ENCODE measurements at regions not wholly inside any gene's neighbourhood (a gene's known extent, or its start where the extent isn't known, plus 50 kb on each side); places are given as distances from the start of the nearest gene placed in this dataset.

DNA sequence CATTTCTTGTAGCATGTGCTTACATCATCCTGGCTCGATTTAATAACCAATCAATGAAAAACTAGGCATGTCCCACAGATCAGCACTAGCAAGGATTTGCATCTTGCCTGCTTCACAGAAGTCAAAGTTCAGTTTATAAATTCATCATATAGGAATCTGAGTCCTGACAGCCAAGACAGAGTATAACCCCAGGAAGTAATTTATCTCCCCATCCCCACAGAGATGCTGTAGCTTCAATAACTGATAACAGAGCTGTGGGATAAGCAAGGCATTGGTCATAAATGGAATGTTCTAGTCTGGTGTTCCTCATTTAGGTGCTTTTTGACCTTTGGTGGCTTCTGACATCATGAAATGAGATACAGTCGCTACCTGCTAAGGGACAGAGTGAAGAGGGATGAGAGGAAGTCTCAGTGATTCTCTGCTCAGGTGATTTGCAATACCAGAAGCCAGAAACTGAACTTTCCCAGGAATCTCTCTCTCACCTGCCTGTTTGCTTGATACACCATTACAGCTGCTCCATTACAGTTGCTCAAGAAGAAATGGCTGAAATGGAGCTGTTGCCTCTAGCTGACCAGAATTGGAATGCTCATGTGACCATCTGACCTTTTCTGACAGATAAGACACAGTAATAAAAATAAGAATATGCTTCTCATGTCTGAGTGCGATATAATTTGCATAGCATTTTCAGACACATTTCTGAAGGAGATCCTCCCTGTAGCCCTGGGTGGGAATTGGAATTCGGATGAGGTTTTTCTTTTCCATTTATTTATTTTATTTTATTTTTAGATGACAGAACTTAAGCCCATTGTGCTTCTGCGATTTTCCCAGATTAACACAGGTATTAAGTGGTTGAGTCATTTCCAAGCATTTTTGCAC is 217.1 kb upstream of the KCNMB2 start:
- TF ChIP-seq, protein P1, sequence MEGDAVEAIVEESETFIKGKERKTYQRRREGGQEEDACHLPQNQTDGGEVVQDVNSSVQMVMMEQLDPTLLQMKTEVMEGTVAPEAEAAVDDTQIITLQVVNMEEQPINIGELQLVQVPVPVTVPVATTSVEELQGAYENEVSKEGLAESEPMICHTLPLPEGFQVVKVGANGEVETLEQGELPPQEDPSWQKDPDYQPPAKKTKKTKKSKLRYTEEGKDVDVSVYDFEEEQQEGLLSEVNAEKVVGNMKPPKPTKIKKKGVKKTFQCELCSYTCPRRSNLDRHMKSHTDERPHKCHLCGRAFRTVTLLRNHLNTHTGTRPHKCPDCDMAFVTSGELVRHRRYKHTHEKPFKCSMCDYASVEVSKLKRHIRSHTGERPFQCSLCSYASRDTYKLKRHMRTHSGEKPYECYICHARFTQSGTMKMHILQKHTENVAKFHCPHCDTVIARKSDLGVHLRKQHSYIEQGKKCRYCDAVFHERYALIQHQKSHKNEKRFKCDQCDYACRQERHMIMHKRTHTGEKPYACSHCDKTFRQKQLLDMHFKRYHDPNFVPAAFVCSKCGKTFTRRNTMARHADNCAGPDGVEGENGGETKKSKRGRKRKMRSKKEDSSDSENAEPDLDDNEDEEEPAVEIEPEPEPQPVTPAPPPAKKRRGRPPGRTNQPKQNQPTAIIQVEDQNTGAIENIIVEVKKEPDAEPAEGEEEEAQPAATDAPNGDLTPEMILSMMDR (IDR thresholded peaks at IDR 0.05): no peak
- no peak for TF ChIP-seq POLR2AphosphoS5 (IDR thresholded peaks at IDR 0.05)
